Retinal pigment epithelial cell (primary cell): ENCODE measurements at regions not wholly inside any gene's neighbourhood (a gene's known extent, or its start where the extent isn't known, plus 50 kb on each side); places are given as distances from the start of the nearest gene placed in this dataset.
A peak's percentile ranks its signal among the peaks of the same experiment; 100 is the strongest.

ENCODE experiments used
- DNase-seq: peaks from one replicate; pipeline ENCODE4 v3.0.0-alpha.2; 2010; ENCODE audit warnings: low read depth
- H3K4me3 ChIP-seq: 2 replicates; pipeline ENCODE4 v1.5.1; 2011; ENCODE audit warnings: mild to moderate bottlenecking, low read length, control low read depth, moderate library complexity
- TF ChIP-seq, protein P1 (sequence below): conservative IDR thresholded peaks from 2 replicates; pipeline ENCODE4 v1.5.1; 2011; ENCODE audit warnings: low read depth, low read length, control low read depth, inconsistent platforms

DNA sequence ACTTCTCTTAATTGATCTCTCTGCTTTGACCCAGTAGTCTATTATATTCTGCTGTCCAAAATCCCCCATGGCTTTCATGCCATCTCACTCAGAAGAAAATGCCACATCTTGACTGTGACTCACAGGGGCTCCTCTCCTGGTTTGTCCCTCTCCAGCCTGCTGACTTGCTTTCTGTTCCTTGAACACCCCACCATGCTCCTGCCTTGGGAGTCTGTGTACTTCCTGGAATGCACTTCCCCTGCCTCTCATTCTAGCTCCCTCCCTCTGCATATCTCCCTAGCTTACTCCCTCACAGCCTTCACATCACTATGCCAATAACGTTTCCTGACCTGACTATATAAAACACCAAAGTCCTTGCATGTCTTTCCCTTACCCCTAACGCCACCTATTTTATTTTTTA, 167.2 kb downstream of the TRIB2 start:
- no peak overlapping the region for H3K4me3 ChIP-seq
- TF ChIP-seq, protein P1, sequence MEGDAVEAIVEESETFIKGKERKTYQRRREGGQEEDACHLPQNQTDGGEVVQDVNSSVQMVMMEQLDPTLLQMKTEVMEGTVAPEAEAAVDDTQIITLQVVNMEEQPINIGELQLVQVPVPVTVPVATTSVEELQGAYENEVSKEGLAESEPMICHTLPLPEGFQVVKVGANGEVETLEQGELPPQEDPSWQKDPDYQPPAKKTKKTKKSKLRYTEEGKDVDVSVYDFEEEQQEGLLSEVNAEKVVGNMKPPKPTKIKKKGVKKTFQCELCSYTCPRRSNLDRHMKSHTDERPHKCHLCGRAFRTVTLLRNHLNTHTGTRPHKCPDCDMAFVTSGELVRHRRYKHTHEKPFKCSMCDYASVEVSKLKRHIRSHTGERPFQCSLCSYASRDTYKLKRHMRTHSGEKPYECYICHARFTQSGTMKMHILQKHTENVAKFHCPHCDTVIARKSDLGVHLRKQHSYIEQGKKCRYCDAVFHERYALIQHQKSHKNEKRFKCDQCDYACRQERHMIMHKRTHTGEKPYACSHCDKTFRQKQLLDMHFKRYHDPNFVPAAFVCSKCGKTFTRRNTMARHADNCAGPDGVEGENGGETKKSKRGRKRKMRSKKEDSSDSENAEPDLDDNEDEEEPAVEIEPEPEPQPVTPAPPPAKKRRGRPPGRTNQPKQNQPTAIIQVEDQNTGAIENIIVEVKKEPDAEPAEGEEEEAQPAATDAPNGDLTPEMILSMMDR = no peak
- no peak for DNase-seq

DNA sequence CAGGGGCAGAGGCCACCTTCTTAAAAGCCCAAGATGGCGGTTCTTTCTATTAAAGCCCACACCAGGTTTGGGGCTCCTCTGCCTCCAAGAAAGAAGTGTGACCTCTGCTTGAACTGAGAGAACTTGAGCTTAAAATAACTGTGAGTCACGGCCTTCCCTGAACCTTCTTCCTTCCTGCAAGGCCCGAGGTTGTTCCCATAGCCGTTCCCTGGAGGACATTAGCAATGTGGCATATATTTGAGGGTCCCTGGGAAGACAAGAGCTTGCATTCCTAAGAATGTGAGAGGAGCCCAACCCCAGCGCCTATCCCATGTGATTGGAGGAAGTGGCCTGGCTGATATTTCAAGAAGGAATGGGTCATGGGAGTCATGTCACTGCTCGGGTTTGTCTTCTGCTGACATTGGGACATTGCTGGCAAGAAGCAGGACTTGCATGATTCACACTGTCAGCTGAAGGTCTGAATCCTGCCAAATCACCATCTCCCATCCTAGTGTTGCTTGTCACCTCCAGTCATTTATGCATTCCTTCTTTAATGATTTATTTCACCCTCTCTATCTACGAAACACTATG, 168.1 kb downstream of the TRIB2 start:
- DNase-seq = peak; percentile 24
- TF ChIP-seq, protein P1 = no peak

DNA sequence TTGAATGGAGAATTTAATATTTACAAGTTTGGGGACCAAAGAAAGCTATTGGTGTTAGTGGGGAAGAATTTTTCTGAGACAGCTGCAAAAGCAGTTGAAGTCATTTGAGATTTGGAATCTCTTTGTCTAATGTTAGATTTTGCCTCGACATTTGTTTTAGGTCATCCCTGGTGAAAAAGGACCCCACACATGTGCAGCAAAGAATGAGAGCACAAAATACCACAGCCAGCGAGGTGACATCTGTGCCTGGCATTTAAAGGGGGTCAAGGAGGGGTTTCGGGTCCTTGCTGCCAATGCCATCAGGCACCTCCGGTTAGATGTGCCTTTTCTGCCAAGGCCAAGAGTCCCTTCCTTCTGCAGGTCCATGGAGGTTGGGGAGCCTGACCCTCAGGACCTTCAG, 173.3 kb downstream of the TRIB2 start:
- no peak for DNase-seq
- TF ChIP-seq, protein P1 = no peak
- H3K4me3 ChIP-seq = no peak overlapping the region

More for the DNA sequence above, 168.1 kb downstream of the TRIB2 start:
- no peak overlapping the region for H3K4me3 ChIP-seq

DNA sequence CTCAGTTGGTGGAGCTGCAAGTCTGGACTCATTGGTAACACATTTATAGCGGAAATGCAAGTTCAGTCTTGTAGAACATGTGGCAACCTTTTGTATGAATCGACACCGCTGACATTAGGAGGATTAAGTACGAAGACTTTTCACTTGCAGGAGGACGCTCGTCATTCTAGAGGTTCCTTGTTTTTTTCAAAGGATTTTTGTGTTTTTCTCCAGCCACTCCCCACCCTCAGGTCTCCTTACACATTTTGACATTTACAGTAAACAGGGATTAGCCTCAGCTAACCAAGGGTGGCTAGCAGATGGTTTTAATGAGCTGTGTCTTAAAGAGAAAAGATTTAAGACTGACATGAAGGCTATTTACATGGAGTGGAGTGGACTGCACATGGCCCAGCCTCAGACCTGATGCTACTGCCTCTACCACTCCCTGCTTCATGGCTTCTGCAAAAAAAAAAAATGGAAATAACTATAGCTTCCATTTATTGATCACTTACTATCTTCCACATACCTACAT, 173.8 kb downstream of the TRIB2 start:
- no peak overlapping the region for H3K4me3 ChIP-seq
- TF ChIP-seq, protein P1 = no peak
- no peak for DNase-seq

DNA sequence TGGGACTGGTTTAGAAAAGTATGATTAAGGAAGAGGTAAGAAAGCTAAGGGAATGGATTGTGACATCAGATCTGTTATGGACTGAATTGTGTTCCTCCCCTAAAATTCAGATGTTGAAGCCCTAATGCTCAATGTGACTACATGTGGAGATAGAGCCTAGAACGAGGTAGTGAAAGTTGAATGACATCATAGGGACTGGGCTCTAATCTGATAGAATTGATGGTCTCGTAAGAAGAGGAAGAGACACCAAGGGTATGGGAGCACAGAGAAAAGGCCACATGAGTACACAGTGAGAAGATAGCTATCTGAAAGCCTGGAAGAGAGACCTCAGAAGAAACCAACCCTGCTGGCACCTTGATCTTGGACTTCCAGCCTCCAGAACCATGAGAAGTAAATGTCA, 178.3 kb downstream of the TRIB2 start:
- TF ChIP-seq, protein P1 = no peak
- no peak for DNase-seq
- no peak overlapping the region for H3K4me3 ChIP-seq

DNA sequence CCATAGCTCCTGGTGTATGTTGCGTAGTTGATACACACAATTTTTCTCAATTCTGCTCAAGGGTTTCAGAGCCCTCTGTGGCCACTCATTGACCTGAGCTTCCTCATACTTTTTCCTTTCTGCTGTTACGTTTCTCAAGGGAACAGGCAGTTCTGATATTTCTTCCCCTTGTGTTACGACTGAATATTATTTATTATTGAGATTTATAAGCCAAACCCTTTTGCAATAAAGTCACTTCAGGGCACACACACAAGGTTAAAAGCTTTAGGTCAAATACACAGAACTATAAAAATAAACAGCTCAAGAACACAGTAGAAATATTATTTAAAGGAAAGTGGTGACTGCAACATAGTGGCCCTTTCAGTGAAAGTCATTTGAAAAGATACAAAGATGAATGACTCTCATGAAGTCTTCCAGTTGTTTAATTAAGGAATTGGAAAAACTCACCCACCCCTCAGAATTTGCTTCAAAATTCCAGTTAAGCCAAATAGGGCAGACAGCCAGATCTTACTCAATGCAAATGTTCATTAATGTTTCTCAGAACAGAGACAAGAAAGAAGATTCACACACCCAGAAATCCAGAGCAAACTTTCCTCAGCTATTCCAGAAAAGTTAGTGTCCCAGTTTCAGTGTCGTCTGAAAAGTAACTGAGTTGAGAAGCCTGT, 179.7 kb downstream of the TRIB2 start:
- H3K4me3 ChIP-seq = no peak overlapping the region
- no peak for DNase-seq
- TF ChIP-seq, protein P1 = no peak

DNA sequence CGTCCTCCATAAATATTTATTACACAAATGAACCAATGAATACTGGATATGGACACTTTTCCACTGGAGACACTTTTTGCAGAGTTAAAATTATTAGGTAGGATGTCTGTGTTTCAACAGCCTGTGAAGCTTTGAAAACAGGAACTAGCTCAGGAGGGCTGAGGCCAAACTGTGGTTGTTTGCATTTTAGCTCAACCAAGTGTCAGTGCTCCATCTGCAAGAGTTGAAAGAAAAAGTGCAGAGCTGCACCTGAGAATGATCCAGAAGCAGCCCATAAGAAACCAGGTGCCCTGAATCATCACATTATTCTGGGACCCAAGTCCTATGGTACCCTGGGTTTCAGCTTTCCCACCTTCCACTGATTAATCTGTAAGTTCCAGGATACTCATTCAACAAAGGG, 180.4 kb downstream of the TRIB2 start:
- TF ChIP-seq, protein P1 = no peak
- no peak for DNase-seq
- no peak overlapping the region for H3K4me3 ChIP-seq
